ENCODE measurements at regions not wholly inside any gene's neighbourhood (a gene's known extent, or its start where the extent isn't known, plus 50 kb on each side); places are given as distances from the start of the nearest gene placed in this dataset.

DNA sequence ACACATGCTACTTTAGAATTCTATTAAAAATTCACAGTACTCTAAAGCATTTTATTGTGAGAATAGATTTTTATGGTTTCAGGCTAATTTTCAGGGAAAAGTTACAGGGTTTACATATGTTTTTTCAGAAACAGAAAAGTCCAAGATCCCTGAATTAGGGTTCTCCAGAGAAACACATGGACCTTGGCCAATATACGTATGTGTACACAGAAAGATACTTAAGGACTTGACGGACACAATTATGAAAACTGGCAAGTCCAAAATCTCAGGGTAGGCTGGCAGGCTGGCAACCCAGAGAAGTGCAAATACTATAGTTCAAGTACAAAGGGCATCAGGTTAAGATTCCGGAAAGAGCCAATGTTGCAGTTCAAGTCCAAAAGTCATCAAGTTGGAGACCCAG, 1897.8 kb upstream of the PCDH10 start:
- DNase-seq (ENCODE audit: low read depth, low spot score) = no peak
- Histone ChIP-seq H3K4me1 (ENCODE audit: control insufficient read depth, extremely low read depth, insufficient read depth, low read length) (no peaks in the 10 kb centered on the region), H2AFZ (ENCODE audit: control insufficient read depth, low read length) (no peak overlapping the region), H3K4me3 (ENCODE audit: control insufficient read depth in 2 of 3, extremely low read depth in 1 of 3, insufficient read depth in 2 of 3, low read depth in 1 of 3, low read length in 3 of 3) (no peak overlapping the region), H3K27ac (ENCODE audit: control insufficient read depth, insufficient read depth, low read length) (no peak overlapping the region), H3K9me1 (ENCODE audit: control insufficient read depth, extremely low read depth, insufficient read depth, low read length) (no peaks in the 10 kb centered on the region), H3K4me2 (ENCODE audit: control insufficient read depth, extremely low read depth, insufficient read depth, low read depth, low read length) (no peak overlapping the region), H3K9ac (ENCODE audit: control insufficient read depth, extremely low read depth, insufficient read depth, low read length) (no peak overlapping the region), H4K20me1 (ENCODE audit: control insufficient read depth, extremely low read depth, insufficient read depth, low read length) (no peaks in the 10 kb centered on the region), H3K9me3 (ENCODE audit: control insufficient read depth, low read depth, low read length) (no peaks in the 10 kb centered on the region), H3K36me3 (ENCODE audit: control insufficient read depth in 2 of 2, extremely low read depth in 1 of 2, insufficient read depth in 2 of 2, low read length in 2 of 2) (no peaks in the 10 kb centered on the region), H3K27me3 (ENCODE audit: control insufficient read depth, extremely low read depth, insufficient read depth, low read length) (no peaks in the 10 kb centered on the region), H3K79me2 (ENCODE audit: control insufficient read depth, insufficient read depth, low read length) (no peaks in the 10 kb centered on the region)
- TF ChIP-seq EZH2 (IDR thresholded peaks at IDR 0.05; ENCODE audit: low read length) = no peak
- TF ChIP-seq, protein P1, sequence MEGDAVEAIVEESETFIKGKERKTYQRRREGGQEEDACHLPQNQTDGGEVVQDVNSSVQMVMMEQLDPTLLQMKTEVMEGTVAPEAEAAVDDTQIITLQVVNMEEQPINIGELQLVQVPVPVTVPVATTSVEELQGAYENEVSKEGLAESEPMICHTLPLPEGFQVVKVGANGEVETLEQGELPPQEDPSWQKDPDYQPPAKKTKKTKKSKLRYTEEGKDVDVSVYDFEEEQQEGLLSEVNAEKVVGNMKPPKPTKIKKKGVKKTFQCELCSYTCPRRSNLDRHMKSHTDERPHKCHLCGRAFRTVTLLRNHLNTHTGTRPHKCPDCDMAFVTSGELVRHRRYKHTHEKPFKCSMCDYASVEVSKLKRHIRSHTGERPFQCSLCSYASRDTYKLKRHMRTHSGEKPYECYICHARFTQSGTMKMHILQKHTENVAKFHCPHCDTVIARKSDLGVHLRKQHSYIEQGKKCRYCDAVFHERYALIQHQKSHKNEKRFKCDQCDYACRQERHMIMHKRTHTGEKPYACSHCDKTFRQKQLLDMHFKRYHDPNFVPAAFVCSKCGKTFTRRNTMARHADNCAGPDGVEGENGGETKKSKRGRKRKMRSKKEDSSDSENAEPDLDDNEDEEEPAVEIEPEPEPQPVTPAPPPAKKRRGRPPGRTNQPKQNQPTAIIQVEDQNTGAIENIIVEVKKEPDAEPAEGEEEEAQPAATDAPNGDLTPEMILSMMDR (optimal IDR thresholded peaks at IDR 0.05 in 1 of 3, IDR thresholded peaks at IDR 0.05 in 1 of 3, conservative IDR thresholded peaks at IDR 0.05 in 1 of 3; ENCODE audit: extremely low read depth in 1 of 3, insufficient read depth in 2 of 3, low read length in 3 of 3) = no peak
- FAIRE-seq = no peak
- dilution Hi-C loops (cut with MboI; ENCODE audit: extremely low pct_ligation_motif_present, low sequenced_read_pairs) = no loop called here

DNA sequence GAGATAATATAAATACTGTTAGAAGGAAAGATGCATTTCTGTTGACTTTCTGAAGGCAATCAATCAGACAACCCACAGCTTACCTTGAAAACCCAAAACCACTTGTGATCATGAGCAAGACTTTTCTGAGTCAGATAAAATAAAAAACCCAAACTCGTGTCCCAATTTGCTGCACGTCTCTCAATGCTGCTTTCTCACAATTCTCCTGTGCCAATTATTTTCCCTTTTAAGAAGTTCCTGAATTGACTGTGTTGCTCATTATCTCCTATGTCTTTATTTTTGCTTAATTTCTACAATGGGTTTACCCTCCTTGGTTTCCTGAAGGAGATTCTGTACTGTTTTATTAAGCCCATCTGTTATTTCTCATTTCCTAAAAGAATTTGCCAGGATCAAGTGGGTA, 1891.9 kb upstream of the PCDH10 start:
- Histone ChIP-seq H3K4me1 (ENCODE audit: control insufficient read depth, extremely low read depth, insufficient read depth, low read length) (no peaks in the 10 kb centered on the region), H3K36me3 (ENCODE audit: control insufficient read depth in 2 of 2, extremely low read depth in 1 of 2, insufficient read depth in 2 of 2, low read length in 2 of 2) (no peaks in the 10 kb centered on the region), H3K9ac (ENCODE audit: control insufficient read depth, extremely low read depth, insufficient read depth, low read length) (no peak overlapping the region), H4K20me1 (ENCODE audit: control insufficient read depth, extremely low read depth, insufficient read depth, low read length) (no peaks in the 10 kb centered on the region), H3K27me3 (ENCODE audit: control insufficient read depth, extremely low read depth, insufficient read depth, low read length) (no peaks in the 10 kb centered on the region), H2AFZ (ENCODE audit: control insufficient read depth, low read length) (no peak overlapping the region), H3K9me3 (ENCODE audit: control insufficient read depth, low read depth, low read length) (no peaks in the 10 kb centered on the region), H3K79me2 (ENCODE audit: control insufficient read depth, insufficient read depth, low read length) (no peaks in the 10 kb centered on the region), H3K4me3 (ENCODE audit: control insufficient read depth in 2 of 3, extremely low read depth in 1 of 3, insufficient read depth in 2 of 3, low read depth in 1 of 3, low read length in 3 of 3) (no peak overlapping the region), H3K9me1 (ENCODE audit: control insufficient read depth, extremely low read depth, insufficient read depth, low read length) (no peaks in the 10 kb centered on the region), H3K4me2 (ENCODE audit: control insufficient read depth, extremely low read depth, insufficient read depth, low read depth, low read length) (no peak overlapping the region), H3K27ac (ENCODE audit: control insufficient read depth, insufficient read depth, low read length) (no peak overlapping the region)
- no peak for DNase-seq (ENCODE audit: low read depth, low spot score)
- dilution Hi-C loops (cut with MboI; ENCODE audit: extremely low pct_ligation_motif_present, low sequenced_read_pairs) = no loop called here
- TF ChIP-seq, protein P1 (optimal IDR thresholded peaks at IDR 0.05 in 1 of 3, IDR thresholded peaks at IDR 0.05 in 1 of 3, conservative IDR thresholded peaks at IDR 0.05 in 1 of 3; ENCODE audit: extremely low read depth in 1 of 3, insufficient read depth in 2 of 3, low read length in 3 of 3) = no peak
- no peak for TF ChIP-seq EZH2 (IDR thresholded peaks at IDR 0.05; ENCODE audit: low read length)
- FAIRE-seq = no peak
